ENCODE measurements at regions not wholly inside any gene's neighbourhood (a gene's known extent, or its start where the extent isn't known, plus 50 kb on each side); places are given as distances from the start of the nearest gene placed in this dataset.
A peak's percentile ranks its signal among the peaks of the same experiment; 100 is the strongest.

DNA sequence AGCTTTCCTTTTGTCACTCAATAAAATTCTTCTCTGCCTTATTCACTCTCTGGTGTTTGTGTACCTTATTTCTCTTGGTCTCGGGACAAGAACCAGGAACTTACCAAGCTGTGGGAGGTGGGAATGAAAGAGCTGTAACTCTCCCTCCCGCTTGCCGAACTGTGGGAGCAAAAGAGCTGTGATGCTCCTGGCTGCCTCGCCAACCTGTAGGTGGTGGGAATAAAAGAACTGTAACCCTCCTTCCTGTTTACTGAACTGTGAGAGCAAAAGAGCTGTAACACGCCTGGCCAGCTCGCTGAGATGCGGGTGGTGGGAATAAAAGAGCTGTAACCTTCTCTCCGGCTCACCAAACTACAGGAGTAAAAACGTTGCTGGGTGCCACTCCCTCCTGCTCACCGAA is 314.1 kb upstream of the LRIG3 start:
- DNase-seq (ENCODE audit: low read depth in 2 of 2): no peak

- no peak for DNase-seq (ENCODE audit: low read depth in 2 of 2)
These were observed 310.0 kb upstream of the LRIG3 start for GRCh38 chr12:59230334-59230733.

GRCh38 chr12:59219148-59219547 is 298.8 kb upstream of the LRIG3 start:
- DNase-seq (ENCODE audit: low read depth in 2 of 2): no peak

GRCh38 chr12:59196989-59197388 is 276.7 kb upstream of the LRIG3 start:
- no peak for DNase-seq (ENCODE audit: low read depth in 2 of 2)

- no peak for DNase-seq (ENCODE audit: low read depth in 2 of 2)
These were observed 274.5 kb upstream of the LRIG3 start for GRCh38 chr12:59194794-59195193.

DNA sequence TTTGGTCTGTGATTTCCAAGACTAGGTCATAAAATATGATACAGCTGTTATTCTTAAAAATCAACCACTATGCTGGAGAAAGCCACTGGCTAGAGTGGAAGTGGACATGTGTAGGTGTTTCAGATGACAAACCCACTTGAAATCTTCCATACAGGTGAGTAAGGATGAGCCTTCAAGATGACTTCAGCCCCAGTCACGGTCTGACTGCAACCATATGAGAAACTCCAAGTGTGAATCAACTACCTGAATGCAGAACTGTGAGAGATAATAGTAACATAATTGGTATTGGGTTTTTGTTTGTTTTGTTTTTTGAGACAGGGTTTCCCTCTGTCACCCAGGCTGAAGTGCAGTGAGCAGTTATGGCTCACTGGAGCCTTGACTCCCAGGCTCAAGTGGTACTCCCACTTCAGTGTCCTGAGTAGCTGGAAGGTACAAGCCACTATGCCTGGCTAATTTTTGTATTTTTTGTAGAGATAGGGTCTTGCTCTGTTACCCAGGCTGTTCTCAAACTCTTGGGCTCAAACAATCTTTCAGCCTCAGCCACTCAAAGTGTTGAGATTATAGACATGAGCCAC is 273.3 kb upstream of the LRIG3 start:
- no peak for DNase-seq (ENCODE audit: low read depth in 2 of 2)

DNA sequence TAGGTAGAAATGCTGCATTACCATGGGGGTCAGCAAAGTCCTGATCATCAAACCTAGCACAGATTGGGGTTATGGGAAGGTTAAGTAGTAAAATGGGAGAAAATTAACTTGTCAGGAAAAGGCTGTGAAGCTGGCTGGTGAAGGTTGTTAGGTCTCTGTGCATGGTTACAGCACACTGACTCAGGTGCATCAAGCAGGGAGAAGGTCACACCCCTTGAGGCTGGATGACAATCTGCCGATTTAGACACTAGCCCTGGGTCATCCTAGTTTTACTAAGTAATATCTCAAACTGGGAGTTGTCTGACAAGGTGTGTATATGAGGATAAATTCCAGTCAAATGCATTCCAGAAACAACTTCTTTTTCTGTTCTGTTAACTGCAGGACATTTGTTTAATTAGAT is 271.1 kb upstream of the LRIG3 start:
- DNase-seq (ENCODE audit: low read depth in 2 of 2): no peak

- DNase-seq (ENCODE audit: low read depth in 2 of 2): no peak
These were observed 266.1 kb upstream of the LRIG3 start for GRCh38 chr12:59186451-59186850.

DNA sequence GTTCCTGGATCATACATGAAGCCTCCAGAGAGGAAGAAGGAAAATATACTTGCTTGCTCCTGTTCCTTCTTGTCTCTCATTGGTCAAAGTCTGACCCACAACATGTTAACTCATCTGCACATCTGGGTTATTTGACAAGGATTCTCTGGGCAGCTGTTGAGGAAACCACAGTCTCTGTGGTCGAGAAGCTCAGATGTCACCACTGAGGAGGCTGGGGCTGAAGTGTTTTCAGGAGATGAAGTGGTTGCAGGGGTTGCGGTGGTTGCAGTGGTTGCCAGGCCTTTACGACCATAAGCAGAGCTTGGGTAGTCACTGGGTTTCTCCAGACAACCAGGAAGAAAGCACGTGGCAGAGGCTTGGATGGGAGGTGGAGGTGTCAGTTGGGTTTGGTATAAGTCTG is 265.0 kb upstream of the LRIG3 start:
- DNase-seq (ENCODE audit: low read depth in 2 of 2): no peak

GRCh38 chr12:59182658-59183455 is 262.6 kb upstream of the LRIG3 start:
- no peak for DNase-seq (ENCODE audit: low read depth in 2 of 2)

DNA sequence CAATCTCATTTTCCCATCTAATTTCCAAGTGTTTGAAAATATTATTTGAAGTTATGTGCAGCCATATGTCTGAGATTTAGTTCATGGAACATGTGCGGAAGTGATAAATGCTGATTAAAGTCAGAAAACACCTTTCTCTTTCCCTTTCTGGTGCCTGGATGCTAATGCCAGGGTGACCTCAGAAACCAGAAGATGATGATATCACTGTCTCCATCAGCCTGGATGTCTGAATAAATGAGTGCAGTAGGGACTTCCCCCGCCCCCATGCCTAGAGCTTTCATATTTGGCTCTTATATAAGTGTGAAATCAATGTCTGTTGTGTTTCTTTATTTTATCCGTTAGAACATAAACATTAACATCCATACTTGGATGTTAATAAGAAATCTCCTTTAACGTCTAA is 261.9 kb upstream of the LRIG3 start:
- no peak for DNase-seq (ENCODE audit: low read depth in 2 of 2)

DNA sequence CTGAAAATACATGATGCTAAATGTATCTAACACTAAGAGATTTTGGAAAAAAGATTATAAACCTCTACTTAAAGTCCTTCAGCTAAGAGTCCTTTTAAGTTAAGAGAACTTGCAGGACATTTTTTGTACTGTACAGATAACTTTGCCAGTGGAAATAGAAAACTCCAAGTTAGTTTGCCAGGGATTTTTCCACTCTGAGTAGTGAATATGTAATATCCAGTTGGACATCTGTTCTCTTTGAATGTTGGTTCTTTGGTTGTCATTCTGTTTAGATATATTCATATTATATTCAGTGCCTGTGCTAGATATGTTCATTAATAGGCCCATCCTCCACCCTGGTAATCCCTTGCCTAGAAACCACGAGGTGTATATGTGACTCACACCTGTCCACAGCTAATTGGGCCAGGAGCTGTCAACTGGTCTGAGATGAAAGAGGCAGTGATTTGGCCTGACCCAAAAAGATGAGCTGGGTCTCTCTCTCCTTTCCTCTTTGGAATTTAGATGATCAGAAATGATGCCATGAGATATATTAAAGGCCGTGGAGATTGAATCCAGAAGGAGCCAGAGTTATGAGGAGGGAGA is 261.0 kb upstream of the LRIG3 start:
- DNase-seq (ENCODE audit: low read depth in 2 of 2): no peak

- no peak for DNase-seq (ENCODE audit: low read depth in 2 of 2)
These were observed 258.9 kb upstream of the LRIG3 start for GRCh38 chr12:59179231-59179630.

GRCh38 chr12:59173695-59174094 is 253.4 kb upstream of the LRIG3 start:
- no peak for DNase-seq (ENCODE audit: low read depth in 2 of 2)

DNA sequence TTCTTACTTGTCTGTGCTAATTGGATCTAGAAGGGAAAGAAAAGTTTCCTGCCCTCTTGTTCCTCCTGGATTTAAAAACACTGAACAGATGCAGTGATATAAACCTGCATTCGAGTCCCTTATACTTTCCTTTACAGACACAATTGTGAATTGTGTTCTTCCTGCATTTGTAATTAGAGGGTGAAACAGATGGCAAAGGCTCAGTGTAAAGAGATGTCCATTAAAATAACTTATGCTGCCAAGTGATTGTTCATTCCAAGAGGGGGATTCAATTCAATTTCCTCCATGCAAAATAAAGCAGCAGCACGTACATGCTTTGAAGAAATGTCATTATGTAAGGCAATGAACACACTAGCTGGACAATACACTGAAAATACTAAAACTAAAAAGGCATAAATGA is 248.3 kb upstream of the LRIG3 start:
- DNase-seq (ENCODE audit: low read depth in 2 of 2): no peak

GRCh38 chr12:59166457-59166856 is 246.2 kb upstream of the LRIG3 start:
- no peak for DNase-seq (ENCODE audit: low read depth in 2 of 2)

DNA sequence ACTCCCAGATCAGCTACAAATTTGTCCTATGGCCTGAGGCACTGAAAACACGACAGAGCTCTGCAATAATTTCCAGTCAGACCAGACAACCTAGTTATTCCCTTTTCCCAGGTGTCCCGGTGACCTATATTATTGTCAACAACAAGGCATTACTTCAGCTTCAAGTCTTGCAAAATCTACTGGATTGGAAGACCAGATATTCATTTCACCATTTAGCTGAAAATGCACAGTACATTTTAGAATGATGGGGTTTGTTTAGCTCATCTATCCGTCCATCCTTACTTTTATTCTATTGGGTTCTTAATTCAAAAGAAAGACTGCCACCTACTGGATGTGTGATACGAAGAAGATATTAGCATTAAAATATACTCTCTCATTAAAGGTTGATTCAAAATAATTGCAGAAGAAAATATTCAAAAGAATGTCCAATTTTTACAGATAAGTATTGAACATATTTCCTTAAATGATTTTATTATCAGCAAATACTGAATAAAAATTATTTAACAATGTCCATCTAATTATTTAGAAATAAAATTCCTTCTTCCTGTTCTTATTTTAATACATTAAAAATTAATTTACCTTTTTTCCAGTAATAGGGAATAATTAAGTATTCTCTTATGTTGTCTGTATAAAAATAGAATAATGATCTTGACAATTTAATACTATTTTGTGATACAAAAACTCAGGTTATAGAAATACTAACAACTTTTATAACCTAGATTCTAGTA is 244.9 kb upstream of the LRIG3 start:
- DNase-seq (ENCODE audit: low read depth in 2 of 2): peak; percentile 43 to 58

- no peak for DNase-seq (ENCODE audit: low read depth in 2 of 2)
These were observed 243.9 kb upstream of the LRIG3 start for GRCh38 chr12:59164226-59164625.

DNA sequence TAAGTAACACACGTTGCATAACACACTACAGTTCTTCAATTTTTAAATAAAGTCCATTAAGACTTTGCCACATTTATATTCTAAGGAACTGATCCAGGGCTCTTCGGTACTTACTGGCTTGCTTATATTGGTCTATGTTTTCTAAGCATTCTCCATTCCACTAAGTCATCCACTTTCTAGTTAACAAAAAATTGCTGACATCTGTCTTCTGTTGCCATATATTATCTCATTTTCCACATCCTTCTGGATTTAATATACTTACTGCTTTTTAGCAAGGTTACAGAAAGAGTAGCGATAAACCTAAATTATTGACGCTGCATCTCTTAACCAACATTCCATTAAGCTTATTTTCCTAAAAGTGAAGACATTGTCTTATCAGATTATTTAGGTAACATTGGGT is 238.4 kb upstream of the LRIG3 start:
- no peak for DNase-seq (ENCODE audit: low read depth in 2 of 2)

DNA sequence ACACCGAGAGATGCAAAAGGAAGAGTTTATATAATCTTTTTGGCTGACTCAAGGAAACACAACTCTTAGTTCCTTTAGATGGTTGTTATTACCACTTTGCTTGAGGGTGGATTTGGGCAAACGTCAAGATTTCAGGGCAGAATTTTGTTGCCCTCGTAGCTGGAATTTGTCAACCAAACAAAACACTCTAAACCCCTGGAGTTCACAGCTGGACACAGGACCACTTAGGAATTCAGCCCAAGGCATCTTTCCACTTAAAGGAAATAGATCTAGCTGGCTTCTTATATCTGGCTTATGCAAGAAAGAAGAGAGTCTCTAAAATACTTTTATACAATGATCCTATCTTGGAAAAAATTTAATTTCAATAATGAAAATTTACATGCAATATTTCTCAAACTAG is 237.8 kb upstream of the LRIG3 start:
- no peak for DNase-seq (ENCODE audit: low read depth in 2 of 2)

GRCh38 chr12:59155448-59155847 is 235.1 kb upstream of the LRIG3 start:
- no peak for DNase-seq (ENCODE audit: low read depth in 2 of 2)

- no peak for DNase-seq (ENCODE audit: low read depth in 2 of 2)
These were observed 230.9 kb upstream of the LRIG3 start for GRCh38 chr12:59151243-59151642.
